Stimulated activated CD8-positive, alpha-beta memory T cell treated with anti-CD3 and anti-CD28 coated beads, Interleukin-12 subunit alpha, Interleukin-12 subunit beta, amount 100 ng/mL, for 24 hours (primary cell): ENCODE measurements at regions not wholly inside any gene's neighbourhood (a gene's known extent, or its start where the extent isn't known, plus 50 kb on each side); places are given as distances from the start of the nearest gene placed in this dataset.
"Not testable (repeated sequence)": the region's sequence is repeated elsewhere in the genome, so short reads cannot be mapped to it uniquely, and the experiment has no call there.

ENCODE experiments used
- DNase-seq: peaks from one replicate; pipeline ENCODE4 v3.0.0-alpha.2; 2020; ENCODE audit errors: extremely low read depth

- DNase-seq = no peak
These were observed 1502.1 kb upstream of the ADGRL3 start for GRCh38 chr4:59698041-59698440.

- no peak for DNase-seq
These were observed 1499.5 kb upstream of the ADGRL3 start for GRCh38 chr4:59700651-59701050.

GRCh38 chr4:59704616-59705015 lies 1495.5 kb upstream of the ADGRL3 start:
- DNase-seq = no peak

DNA sequence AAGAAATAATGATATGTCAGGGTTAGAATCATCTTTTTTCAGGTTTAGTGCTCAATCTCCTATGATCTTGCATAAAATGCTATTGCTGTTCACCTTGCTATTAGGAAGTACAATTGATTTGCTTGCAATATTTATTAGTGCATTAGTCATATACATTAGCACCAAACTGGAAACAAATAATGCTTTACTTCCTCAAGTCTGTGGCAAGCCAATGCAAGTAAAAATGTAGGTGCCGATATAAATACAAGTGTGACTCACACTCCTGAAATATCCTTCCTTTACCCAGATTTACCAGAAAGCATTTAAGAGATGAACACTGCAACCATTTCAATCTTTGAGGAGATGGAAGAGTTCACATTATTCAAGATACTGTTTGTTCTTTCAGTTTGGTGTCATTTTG lies 1487.7 kb upstream of the ADGRL3 start:
- no peak for DNase-seq

- not testable (repeated sequence) for DNase-seq
These were observed 1475.8 kb upstream of the ADGRL3 start for GRCh38 chr4:59724286-59724685.

- DNase-seq = no peak
These were observed 1472.4 kb upstream of the ADGRL3 start for GRCh38 chr4:59727745-59728144.

- no peak for DNase-seq
These were observed 1471.6 kb upstream of the ADGRL3 start for GRCh38 chr4:59728496-59728895.

- no peak for DNase-seq
These were observed 1470.8 kb upstream of the ADGRL3 start for GRCh38 chr4:59729321-59729720.

GRCh38 chr4:59748433-59748832 lies 1451.7 kb upstream of the ADGRL3 start:
- no peak for DNase-seq

DNA sequence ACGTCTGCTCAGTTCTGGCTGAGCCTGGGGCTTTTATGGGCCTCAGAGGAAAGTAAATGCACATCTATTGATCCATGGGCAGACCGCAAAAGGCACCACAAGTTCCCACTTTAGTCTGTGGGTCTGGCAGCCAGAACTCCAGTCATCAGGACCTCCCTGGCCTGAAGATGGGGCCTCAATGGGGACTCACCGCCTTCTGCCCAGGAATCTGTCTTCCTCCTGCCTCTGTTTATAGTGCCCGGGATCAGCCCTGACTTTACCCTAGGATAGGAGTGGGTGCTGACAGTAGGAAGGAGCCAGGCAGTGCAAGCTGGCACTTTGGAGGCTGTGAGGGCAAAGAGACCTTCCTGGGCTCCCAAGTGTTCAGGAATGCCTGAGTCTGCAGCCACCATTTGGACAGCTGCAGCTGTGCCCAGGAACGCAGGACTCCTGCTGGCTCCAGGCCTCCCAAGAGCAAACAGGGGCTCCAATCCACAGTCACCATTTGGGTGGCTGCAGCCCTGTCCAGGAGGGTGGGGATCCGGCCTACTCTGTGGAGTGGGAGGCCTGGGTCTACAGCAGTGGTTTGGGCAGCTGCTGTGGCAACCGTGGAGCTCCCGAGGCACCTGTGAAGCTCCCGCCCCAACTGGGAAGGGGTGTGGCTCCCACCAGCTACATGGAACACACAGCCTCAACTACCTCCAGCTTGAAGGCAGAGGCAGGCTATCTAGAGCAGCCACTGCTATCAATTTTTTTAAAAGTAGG lies 1440.9 kb upstream of the ADGRL3 start:
- DNase-seq = no peak

DNA sequence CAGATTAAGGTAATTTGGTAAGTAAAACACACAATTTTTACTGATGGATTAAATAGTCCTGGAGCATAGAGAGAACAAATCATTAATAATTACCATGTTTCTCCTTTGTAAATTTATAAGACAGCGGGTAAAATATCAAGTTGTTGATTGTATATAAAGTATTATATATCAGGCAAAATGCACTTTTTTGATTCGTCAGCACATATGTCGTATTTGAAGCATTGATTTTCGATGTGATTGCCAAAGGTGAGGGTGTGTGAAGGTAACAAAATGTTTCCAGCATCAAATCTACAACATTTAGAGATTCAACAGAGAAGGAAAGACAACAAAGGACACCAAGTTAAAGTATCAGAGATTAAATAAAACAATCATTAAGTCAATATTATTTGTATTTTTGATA lies 1437.8 kb upstream of the ADGRL3 start:
- no peak for DNase-seq

DNA sequence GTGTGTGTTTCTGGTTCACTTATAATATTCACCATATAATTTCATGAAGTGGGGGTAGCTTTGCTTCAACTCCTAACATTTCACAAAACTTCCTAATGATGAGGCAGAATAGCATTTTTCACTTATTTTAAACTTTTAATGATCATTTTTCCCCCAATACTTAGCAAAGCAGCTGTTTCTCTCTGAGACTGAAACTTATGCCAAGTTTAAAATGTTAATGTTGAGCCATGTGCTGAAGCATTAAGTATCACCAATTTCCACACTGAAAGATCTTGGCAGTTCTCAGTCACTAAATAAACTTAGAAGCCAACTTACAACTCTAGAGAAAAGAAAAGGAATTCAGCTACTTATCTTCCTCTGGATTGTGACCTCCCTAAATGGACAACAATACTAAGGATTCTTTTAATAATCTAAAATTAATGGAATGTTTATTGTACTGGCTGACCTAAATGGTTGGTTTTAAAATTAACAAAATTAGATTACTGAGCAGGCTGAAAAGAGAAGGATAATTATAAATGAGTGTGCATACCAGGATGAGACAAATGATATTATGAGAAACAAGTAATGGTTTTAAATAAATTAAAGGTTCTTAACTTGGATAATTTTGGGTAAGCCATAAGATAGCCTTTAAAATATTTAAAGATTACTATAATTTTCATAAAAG lies 1429.4 kb upstream of the ADGRL3 start:
- DNase-seq = no peak

- DNase-seq = no peak
These were observed 1427.4 kb upstream of the ADGRL3 start for GRCh38 chr4:59772641-59773139.

DNA sequence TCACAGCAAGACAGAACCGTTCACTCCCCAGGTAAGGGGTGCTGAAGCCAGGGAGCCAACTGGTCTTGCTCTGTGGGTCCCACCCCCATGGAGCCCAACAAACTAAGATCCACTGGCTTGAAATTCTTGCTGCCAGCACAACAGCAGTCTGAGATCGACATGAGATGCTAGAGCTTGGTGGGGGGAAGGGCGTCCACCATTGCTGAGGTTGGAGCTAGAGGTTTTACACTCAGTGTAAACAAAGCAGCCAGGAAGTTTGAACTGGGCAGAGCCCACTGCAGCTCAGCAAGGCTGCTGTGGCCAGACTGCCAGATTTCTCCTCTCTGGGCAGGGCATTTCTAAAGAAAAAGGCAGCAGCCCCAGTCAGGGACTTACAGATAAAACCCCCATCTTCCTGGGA lies 1419.9 kb upstream of the ADGRL3 start:
- DNase-seq = not testable (repeated sequence)

DNA sequence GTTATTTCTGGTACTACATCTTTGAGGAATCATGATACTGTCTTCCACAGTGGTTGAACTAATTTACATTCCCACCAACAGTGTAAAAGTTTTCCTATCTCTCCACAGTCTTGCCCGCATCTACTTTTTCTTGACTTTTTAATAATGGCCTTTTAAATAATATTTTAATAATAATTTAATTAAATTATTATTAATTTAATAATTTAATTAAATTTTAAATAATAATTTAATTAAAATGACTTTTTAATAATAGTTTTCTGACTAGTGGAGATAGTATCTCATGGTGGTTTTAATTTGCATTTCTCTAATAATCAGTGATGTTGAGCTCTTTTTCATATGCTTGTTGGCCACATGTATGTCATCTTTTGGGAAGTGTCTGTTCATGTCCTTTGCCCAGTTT lies 1395.0 kb upstream of the ADGRL3 start:
- DNase-seq = no peak

DNA sequence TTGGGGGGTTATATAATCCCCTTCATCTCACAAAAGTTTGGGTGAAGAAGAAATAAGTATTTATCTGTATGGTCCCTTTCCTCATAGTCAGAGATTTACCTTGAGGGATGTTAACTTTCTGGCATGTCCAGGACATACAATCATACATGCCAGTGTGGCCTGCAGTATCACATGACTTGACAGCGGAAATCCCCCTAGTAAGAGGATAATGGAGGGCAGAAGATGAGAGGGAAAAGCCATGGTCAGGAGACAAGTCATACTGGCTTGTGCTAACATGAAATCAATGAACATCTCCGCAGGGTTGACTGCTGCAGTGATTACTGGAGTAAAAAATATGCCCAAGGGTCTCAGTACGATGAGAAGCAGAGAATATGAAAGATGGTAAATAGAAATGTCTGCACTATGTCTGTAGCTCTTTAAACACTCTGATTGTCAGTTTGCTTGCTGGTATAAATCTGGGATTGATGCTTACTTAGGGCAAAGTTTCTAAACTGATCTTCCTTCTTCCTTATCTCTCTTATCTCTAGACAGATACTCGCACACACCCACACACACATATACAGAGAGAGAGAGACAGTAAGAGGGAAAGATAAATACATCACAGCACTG lies 1385.6 kb upstream of the ADGRL3 start:
- no peak for DNase-seq

- DNase-seq = no peak
These were observed 1381.5 kb upstream of the ADGRL3 start for GRCh38 chr4:59818656-59819055.

- DNase-seq = no peak
These were observed 1376.8 kb upstream of the ADGRL3 start for GRCh38 chr4:59823311-59823710.

DNA sequence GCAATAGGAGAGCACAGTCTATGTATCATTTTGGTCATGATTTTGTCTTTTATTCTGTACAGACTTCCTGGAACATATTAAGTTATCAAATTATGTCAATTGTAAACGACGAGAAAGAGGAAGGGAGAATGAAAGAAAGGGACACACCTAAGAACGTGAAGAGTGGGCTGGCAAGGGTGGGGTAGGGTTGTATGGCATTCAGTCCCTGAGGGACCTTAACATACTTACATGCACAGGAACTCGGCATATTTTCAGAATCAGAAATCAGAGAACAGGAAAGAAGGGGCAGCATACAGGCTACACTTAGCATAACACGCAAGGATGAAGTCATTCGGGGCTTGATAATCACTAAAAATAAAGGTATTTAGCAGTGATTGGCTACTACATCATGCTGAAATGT lies 1375.0 kb upstream of the ADGRL3 start:
- no peak for DNase-seq

GRCh38 chr4:59831746-59832145 lies 1368.4 kb upstream of the ADGRL3 start:
- DNase-seq = no peak

DNA sequence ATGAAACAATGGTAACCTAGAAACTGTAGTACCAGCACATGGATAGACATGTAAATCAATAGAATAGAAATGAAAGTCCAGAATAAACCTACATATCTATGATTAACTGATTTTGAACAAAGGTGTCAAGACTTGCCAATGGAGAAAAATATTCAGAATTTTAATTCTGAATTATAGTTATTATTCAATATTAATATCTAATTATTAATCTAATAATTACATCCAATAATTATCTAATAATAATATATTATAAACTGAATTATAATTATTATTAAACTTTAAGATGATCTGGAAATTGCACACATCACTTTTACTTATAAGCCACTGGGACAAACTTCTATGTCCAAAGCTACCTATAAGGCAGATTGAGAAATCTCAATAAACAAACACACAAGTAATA lies 1365.2 kb upstream of the ADGRL3 start:
- no peak for DNase-seq

- no peak for DNase-seq
These were observed 1362.4 kb upstream of the ADGRL3 start for GRCh38 chr4:59837751-59838150.

GRCh38 chr4:59838236-59838635 lies 1361.9 kb upstream of the ADGRL3 start:
- DNase-seq = no peak
